ENCODE measurements at regions not wholly inside any gene's neighbourhood (a gene's known extent, or its start where the extent isn't known, plus 50 kb on each side); places are given as distances from the start of the nearest gene placed in this dataset.
"Not testable (repeated sequence)": the region's sequence is repeated elsewhere in the genome, so short reads cannot be mapped to it uniquely, and the experiment has no call there.

GRCh38 chr19:28359431-28360414, 853.2 kb downstream of the UQCRFS1 start:
- Histone ChIP-seq H3K4me1 (ENCODE audit: insufficient read depth, poor library complexity, severe bottlenecking) (no peaks in the 10 kb centered on the region), H3K36me3 (ENCODE audit: low read depth) (no peaks in the 10 kb centered on the region), H3K27me3 (ENCODE audit: insufficient read depth, poor library complexity, severe bottlenecking) (no peaks in the 10 kb centered on the region), H3K27ac (ENCODE audit: poor library complexity, severe bottlenecking) (no peak overlapping the region), H3K4me3 (ENCODE audit: severe bottlenecking) (no peak overlapping the region), H3K9me3 (ENCODE audit: severe bottlenecking) (no peaks in the 10 kb centered on the region)
- no peak for TF ChIP-seq CTCF (IDR thresholded peaks at IDR 0.05; ENCODE audit: poor library complexity, severe bottlenecking)
- DNase-seq (ENCODE audit: low spot score) (no peak), ATAC-seq (ENCODE audit: low read depth) (no peak)

DNA sequence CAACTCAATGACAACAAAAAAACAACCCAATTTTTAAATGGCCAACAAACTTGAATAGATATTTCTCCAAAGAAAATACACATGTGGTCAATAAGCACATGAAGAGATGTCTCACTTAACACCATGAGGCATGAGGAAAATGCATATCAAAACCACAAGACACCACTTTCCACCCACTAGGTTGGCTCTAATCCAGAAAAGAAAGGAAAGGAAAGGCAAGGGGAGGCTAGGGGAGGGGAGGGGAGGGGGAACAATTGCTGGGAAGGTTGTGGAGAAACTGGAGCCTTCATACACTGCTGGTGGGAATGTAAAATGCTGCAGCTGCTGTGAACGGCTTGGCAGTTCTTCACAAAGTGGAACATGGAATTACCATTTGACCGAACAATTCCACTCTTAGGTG, 854.3 kb downstream of the UQCRFS1 start:
- H3K27ac ChIP-seq (ENCODE audit: poor library complexity, severe bottlenecking), result no peak overlapping the region
- H3K27me3 ChIP-seq (ENCODE audit: insufficient read depth, poor library complexity, severe bottlenecking), result no peaks in the 10 kb centered on the region
- ATAC-seq (ENCODE audit: low read depth) (no peak), DNase-seq (ENCODE audit: low spot score) (no peak)
- no peaks in the 10 kb centered on the region for H3K36me3 ChIP-seq (ENCODE audit: low read depth)
- H3K4me1 ChIP-seq (ENCODE audit: insufficient read depth, poor library complexity, severe bottlenecking), result no peaks in the 10 kb centered on the region
- H3K9me3 ChIP-seq (ENCODE audit: severe bottlenecking), result no peaks in the 10 kb centered on the region
- no peak overlapping the region for H3K4me3 ChIP-seq (ENCODE audit: severe bottlenecking)
- no peak for TF ChIP-seq CTCF (IDR thresholded peaks at IDR 0.05; ENCODE audit: poor library complexity, severe bottlenecking)

- Histone ChIP-seq H3K4me3 (ENCODE audit: severe bottlenecking) (no peak overlapping the region), H3K9me3 (ENCODE audit: severe bottlenecking) (no peaks in the 10 kb centered on the region), H3K27me3 (ENCODE audit: insufficient read depth, poor library complexity, severe bottlenecking) (no peaks in the 10 kb centered on the region), H3K4me1 (ENCODE audit: insufficient read depth, poor library complexity, severe bottlenecking) (no peaks in the 10 kb centered on the region), H3K27ac (ENCODE audit: poor library complexity, severe bottlenecking) (no peak overlapping the region), H3K36me3 (ENCODE audit: low read depth) (no peaks in the 10 kb centered on the region)
- DNase-seq (ENCODE audit: low spot score), result no peak
- TF ChIP-seq CTCF (IDR thresholded peaks at IDR 0.05; ENCODE audit: poor library complexity, severe bottlenecking), result no peak
- peak; percentile 38; the same call in 2 of the 3 replicates for ATAC-seq (ENCODE audit: low read depth)
These were observed 861.2 kb downstream of the UQCRFS1 start for GRCh38 chr19:28351761-28352160.

DNA sequence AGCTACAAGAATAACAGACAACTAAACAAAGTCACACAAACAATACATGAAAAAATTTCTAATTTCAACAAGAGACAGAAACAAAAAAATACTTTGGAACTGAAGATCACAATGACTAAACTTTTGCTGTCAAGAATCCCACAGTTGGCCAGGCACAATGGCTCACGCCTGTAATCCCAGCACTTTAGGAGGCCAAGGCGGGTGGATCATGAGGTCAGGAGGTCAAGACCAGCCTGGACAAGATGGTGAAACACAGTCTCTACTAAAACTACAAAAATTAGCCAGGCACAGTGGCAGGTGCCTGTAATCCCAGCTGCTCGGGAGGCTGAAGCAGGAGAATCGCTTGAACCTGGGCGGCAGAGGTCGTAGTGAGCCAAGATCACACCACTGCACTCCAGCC, 861.6 kb downstream of the UQCRFS1 start:
- not testable (repeated sequence) for H3K36me3 ChIP-seq (ENCODE audit: low read depth); H3K4me1 ChIP-seq (ENCODE audit: insufficient read depth, poor library complexity, severe bottlenecking); H3K27me3 ChIP-seq (ENCODE audit: insufficient read depth, poor library complexity, severe bottlenecking); H3K9me3 ChIP-seq (ENCODE audit: severe bottlenecking); H3K27ac ChIP-seq (ENCODE audit: poor library complexity, severe bottlenecking); ATAC-seq (ENCODE audit: low read depth); DNase-seq (ENCODE audit: low spot score); H3K4me3 ChIP-seq (ENCODE audit: severe bottlenecking)

DNA sequence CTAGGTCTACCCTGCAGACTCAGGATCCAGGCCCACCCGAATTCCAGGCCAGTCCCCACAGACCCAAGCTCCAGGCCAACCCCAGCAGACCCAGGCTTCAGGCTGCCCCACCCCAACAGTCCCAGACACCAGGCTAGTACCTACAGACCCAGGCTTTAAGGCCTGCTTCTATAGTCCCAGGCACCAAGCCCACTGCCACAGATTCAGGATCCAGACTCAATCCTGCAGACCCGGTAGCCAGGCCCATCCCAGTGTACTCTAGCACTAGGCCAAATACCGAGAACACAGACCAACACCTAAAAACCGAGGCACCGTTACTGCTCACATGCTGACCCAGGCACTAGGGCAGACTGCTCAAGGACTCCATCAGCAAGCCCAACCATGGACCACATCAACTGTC, 862.3 kb downstream of the UQCRFS1 start:
- Histone ChIP-seq H3K27ac (ENCODE audit: poor library complexity, severe bottlenecking) (no peak overlapping the region), H3K9me3 (ENCODE audit: severe bottlenecking) (no peaks in the 10 kb centered on the region), H3K4me3 (ENCODE audit: severe bottlenecking) (no peak overlapping the region), H3K4me1 (ENCODE audit: insufficient read depth, poor library complexity, severe bottlenecking) (no peaks in the 10 kb centered on the region), H3K27me3 (ENCODE audit: insufficient read depth, poor library complexity, severe bottlenecking) (no peaks in the 10 kb centered on the region), H3K36me3 (ENCODE audit: low read depth) (no peaks in the 10 kb centered on the region)
- ATAC-seq (ENCODE audit: low read depth) (no peak), DNase-seq (ENCODE audit: low spot score) (no peak)
- no peak for TF ChIP-seq CTCF (IDR thresholded peaks at IDR 0.05; ENCODE audit: poor library complexity, severe bottlenecking)
